ENCODE measurements at regions not wholly inside any gene's neighbourhood (a gene's known extent, or its start where the extent isn't known, plus 50 kb on each side); places are given as distances from the start of the nearest gene placed in this dataset.

DNA sequence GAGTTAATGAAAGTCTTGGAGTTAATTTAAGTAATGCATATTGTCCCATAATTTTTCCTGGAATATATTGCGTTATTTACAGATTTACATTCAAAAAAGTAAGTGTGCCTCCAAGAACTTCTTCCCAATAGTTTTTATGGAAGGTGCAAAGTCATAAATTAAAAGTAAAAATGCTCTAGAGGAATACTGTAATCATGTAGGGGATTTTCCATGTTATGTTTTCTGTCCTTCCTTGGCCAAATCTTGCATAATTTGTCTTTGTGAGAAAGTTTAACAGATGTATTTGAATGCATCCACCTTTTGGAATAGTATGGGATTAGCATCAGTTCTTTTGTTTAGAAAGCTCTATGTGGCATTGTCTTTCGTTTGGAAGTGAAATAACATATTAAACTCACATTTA is 144.1 kb upstream of the GIMD1 start:
- H3K14ac ChIP-seq (ENCODE audit: insufficient read depth, low read length), result no peak overlapping the region
- H3K18ac ChIP-seq (ENCODE audit: insufficient read length, low read depth, low read length), result no peak overlapping the region
- no peaks in the 10 kb centered on the region for H3K23me2 ChIP-seq (ENCODE audit: insufficient read length, low read depth, low read length, poor library complexity, severe bottlenecking)
- no peaks in the 10 kb centered on the region for H3K27me3 ChIP-seq (ENCODE audit: insufficient read depth, low read length)
- no peaks in the 10 kb centered on the region for H3K4me1 ChIP-seq (ENCODE audit: insufficient read depth, low read length)
- no peak overlapping the region for H2BK15ac ChIP-seq (ENCODE audit: low read depth, low read length)
- no peak overlapping the region for H3K4ac ChIP-seq (ENCODE audit: low read depth, low read length)
- H2BK120ac ChIP-seq (ENCODE audit: low read depth, low read length, poor library complexity, severe bottlenecking), result no peak overlapping the region
- H2BK12ac ChIP-seq (ENCODE audit: insufficient read length, low read depth, low read length), result no peak overlapping the region
- H2AFZ ChIP-seq (ENCODE audit: low read length), result no peak overlapping the region
- TF ChIP-seq, protein P1, sequence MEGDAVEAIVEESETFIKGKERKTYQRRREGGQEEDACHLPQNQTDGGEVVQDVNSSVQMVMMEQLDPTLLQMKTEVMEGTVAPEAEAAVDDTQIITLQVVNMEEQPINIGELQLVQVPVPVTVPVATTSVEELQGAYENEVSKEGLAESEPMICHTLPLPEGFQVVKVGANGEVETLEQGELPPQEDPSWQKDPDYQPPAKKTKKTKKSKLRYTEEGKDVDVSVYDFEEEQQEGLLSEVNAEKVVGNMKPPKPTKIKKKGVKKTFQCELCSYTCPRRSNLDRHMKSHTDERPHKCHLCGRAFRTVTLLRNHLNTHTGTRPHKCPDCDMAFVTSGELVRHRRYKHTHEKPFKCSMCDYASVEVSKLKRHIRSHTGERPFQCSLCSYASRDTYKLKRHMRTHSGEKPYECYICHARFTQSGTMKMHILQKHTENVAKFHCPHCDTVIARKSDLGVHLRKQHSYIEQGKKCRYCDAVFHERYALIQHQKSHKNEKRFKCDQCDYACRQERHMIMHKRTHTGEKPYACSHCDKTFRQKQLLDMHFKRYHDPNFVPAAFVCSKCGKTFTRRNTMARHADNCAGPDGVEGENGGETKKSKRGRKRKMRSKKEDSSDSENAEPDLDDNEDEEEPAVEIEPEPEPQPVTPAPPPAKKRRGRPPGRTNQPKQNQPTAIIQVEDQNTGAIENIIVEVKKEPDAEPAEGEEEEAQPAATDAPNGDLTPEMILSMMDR (conservative IDR thresholded peaks at IDR 0.05), result no peak
- Mint-ChIP-seq H3K27ac (no peak overlapping the region; a peak in 1 of 7 replicates), H3K27me3 (ENCODE audit: low read depth) (no peaks in the 10 kb centered on the region), H3K4me1 (peaks cover 12 to 14% of the 10 kb centered on the region in 2 experiments), H3K9me3 (no peaks in the 10 kb centered on the region; a peak in 1 of 5 replicates), H3K36me3 (ENCODE audit: insufficient read depth in 1 of 3, low read depth in 3 of 3) (no peaks in the 10 kb centered on the region), H3K4me3 (no peak overlapping the region)
- H3K79me2 ChIP-seq (ENCODE audit: insufficient read depth, low read length), result no peaks in the 10 kb centered on the region
- WGBS (ENCODE audit: extremely low coverage, insufficient read length, low lambda C conversion rate), result no CpG with 5 or more reads among the region's 2 CpGs
- H3K56ac ChIP-seq (ENCODE audit: insufficient read length, low read depth, low read length), result no peak overlapping the region
- no peak overlapping the region for H3K4me2 ChIP-seq (ENCODE audit: insufficient read depth, insufficient read length, low read length)
- no peaks in the 10 kb centered on the region for H3K9me3 ChIP-seq (ENCODE audit: control insufficient read depth, low read depth, low read length)
- no peak overlapping the region for H4K5ac ChIP-seq (ENCODE audit: insufficient read length, low read depth, low read length)
- H2BK5ac ChIP-seq (ENCODE audit: insufficient read length, low read length), result no peak overlapping the region
- H4K20me1 ChIP-seq (ENCODE audit: control insufficient read depth, insufficient read depth, insufficient read length), result no peaks in the 10 kb centered on the region
- no peak overlapping the region for H3K9ac ChIP-seq (ENCODE audit: extremely low read depth, insufficient read length, low read length)
- H4K91ac ChIP-seq (ENCODE audit: insufficient read length, low read depth, low read length), result no peak overlapping the region
- H3K23ac ChIP-seq (ENCODE audit: insufficient read length, low read depth, low read length), result no peak overlapping the region
- no peak overlapping the region for H3T11ph ChIP-seq (ENCODE audit: low read length)
- no peak overlapping the region for H3K27ac ChIP-seq (ENCODE audit: insufficient read length, low read depth, low read length)
- no peak overlapping the region for H2AK5ac ChIP-seq (ENCODE audit: insufficient read length, low read length)
- H4K8ac ChIP-seq (replicated peaks; ENCODE audit: insufficient read length, low read depth, low read length), result no peak overlapping the region
- no peak overlapping the region for H2BK20ac ChIP-seq (ENCODE audit: low read depth, low read length, poor library complexity, severe bottlenecking)
- H3K79me1 ChIP-seq (ENCODE audit: insufficient read depth, low read depth, low read length, poor library complexity, severe bottlenecking), result no peaks in the 10 kb centered on the region
- DNase-seq, result no peak

Measured in H9 (cell line).